Lower lobe of right lung (tissue), 2 donors: ENCODE measurements at regions not wholly inside any gene's neighbourhood (a gene's known extent, or its start where the extent isn't known, plus 50 kb on each side); places are given as distances from the start of the nearest gene placed in this dataset.

Experiments used
- ATAC-seq, 2 donors: fragments of 200-7000 bp; cut with Tn5 transposase; one replicate each; pipeline ENCODE4 v1.9.1; 2020 to 2022; ENCODE audit warnings: mild to moderate bottlenecking in 2 of 2, moderate library complexity in 2 of 2
- DNase-seq: peaks from one replicate; pipeline ENCODE4 v3.0.0-alpha.2; 2020
- H3K27ac ChIP-seq: fragments of 200-600 bp; one replicate; pipeline ENCODE4 v1.8.0; 2022
- H3K27me3 ChIP-seq: fragments of 200-600 bp; one replicate; pipeline ENCODE4 v1.8.0; 2022; ENCODE audit warnings: low read depth
- H3K36me3 ChIP-seq: fragments of 200-600 bp; one replicate; pipeline ENCODE4 v1.8.0; 2022; ENCODE audit warnings: mild to moderate bottlenecking
- H3K4me1 ChIP-seq: fragments of 200-600 bp; one replicate; pipeline ENCODE4 v1.8.0; 2022
- H3K4me3 ChIP-seq: fragments of 200-600 bp; one replicate; pipeline ENCODE4 v1.8.0; 2022; ENCODE audit warnings: mild to moderate bottlenecking
- H3K9me3 ChIP-seq: fragments of 200-600 bp; one replicate; pipeline ENCODE4 v1.8.0; 2022
- CTCF ChIP-seq: fragments of 200-600 bp; IDR thresholded peaks from one replicate; pipeline ENCODE4 v1.8.0; 2022; ENCODE audit warnings: antibody characterized with exemption, mild to moderate bottlenecking
- intact Hi-C: fragments of 100-400 bp; cut with DNase I; formaldehyde crosslinking; loops from one replicate; pipeline ENCODE4 v1.11.0; 2022
- donor health status: DM: no; HTN: yes; CAD: no; lungs with severe emphysema.

DNA sequence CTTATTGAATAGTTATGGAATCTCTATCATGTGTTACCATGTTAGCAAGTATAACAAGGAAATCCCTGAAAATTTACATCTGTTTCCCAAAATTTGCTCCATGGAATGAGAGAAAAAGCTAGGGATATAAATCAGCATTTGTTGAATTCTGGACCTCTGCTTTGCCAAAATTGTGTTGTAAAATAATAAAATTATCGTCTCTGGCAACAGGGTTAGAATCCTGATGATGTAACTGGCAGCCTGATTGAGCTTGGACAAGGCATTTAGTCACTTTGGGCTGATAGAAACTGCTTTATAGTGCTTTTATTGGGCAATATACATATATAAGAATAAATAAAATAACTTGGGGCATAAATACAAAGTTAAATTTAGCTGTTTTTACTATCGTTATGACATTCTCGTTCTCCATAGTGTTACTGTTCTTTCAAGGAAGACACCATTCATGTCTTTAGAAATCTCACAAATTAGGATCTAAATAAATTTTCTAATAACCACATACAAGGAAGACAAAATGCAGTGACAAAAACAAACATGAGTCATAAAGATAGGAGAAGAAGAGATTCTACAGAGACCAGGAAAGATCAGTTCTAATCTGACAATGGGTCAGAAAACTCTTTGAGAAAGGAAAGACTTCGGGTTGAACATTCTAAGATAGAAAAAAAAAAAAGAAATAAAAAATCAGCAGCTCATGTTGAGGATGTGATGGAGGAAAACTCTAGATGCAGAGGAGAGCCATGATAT lies 145.0 kb upstream of the CDH10 start:
- DNase-seq = no peak

GRCh38 chr5:24788829-24789514 lies 144.2 kb upstream of the CDH10 start:
- intact Hi-C loops = no loop called here
- Histone ChIP-seq H3K4me3 (no peak overlapping the region), H3K9me3 (no peaks in the 10 kb centered on the region), H3K4me1 (no peaks in the 10 kb centered on the region), H3K27me3 (no peaks in the 10 kb centered on the region), H3K36me3 (no peaks in the 10 kb centered on the region), H3K27ac (no peak overlapping the region)
- no peak for DNase-seq
- TF ChIP-seq CTCF = no peak
- no peak for ATAC-seq

More for the DNA sequence above, 145.0 kb upstream of the CDH10 start:
- Histone ChIP-seq H3K36me3 (no peaks in the 10 kb centered on the region), H3K4me3 (no peak overlapping the region), H3K27ac (no peak overlapping the region), H3K4me1 (no peaks in the 10 kb centered on the region), H3K27me3 (no peaks in the 10 kb centered on the region), H3K9me3 (no peaks in the 10 kb centered on the region)
- intact Hi-C loops = no loop called here
- no peak for ATAC-seq
- no peak for TF ChIP-seq CTCF

GRCh38 chr5:24786108-24786507 lies 141.3 kb upstream of the CDH10 start:
- ATAC-seq (no peak), DNase-seq (no peak)
- intact Hi-C loops = no loop called here
- no peaks in the 10 kb centered on the region for H3K9me3 ChIP-seq
- no peak for TF ChIP-seq CTCF
- no peak overlapping the region for H3K4me3 ChIP-seq
- H3K36me3 ChIP-seq = no peaks in the 10 kb centered on the region
- no peak overlapping the region for H3K27ac ChIP-seq
- no peaks in the 10 kb centered on the region for H3K4me1 ChIP-seq
- no peaks in the 10 kb centered on the region for H3K27me3 ChIP-seq

DNA sequence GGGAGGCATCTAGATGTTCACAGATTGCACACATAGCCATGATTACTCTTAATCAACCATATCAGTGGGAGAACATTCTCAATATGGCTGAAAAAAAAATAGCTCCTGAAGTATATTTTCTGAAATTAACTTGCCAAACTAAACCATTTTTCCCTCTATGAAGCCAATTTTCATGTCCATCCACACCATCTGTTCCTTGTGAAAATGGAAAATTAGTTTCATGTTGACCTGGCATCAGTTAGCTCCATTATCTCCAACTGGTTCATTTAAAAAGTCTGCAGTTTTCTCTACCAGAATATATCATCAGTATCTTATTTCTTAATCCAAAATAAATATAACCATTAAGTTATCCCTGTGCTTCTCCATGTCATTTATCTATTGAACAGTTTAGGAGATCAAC lies 138.8 kb upstream of the CDH10 start:
- no peak for TF ChIP-seq CTCF
- ATAC-seq (no peak), DNase-seq (no peak)
- Histone ChIP-seq H3K9me3 (no peaks in the 10 kb centered on the region), H3K27ac (no peak overlapping the region), H3K4me3 (no peak overlapping the region), H3K36me3 (no peaks in the 10 kb centered on the region), H3K4me1 (no peaks in the 10 kb centered on the region), H3K27me3 (no peaks in the 10 kb centered on the region)
- intact Hi-C loops = no loop called here

DNA sequence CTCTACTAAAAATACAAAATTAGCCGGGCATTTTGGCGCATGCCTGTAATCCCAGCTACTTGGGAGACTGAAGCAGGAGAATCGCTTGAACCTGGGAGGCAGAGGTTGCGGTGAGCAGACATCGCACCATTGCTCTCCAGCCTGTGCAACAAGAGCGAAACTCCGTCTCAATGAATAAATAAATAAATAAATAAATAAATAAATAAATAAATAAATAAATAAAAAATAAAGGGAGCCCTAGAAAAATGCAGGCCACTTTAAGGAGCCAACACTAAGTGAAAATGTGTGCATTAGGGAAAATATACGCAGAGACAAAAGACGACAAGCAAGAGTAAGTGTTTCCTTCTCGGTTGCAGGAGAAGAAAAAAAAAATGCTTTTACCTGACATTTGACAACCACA lies 132.6 kb upstream of the CDH10 start:
- Histone ChIP-seq H3K9me3 (no peaks in the 10 kb centered on the region), H3K27me3 (no peaks in the 10 kb centered on the region), H3K27ac (no peak overlapping the region), H3K4me3 (no peak overlapping the region), H3K36me3 (no peaks in the 10 kb centered on the region), H3K4me1 (no peaks in the 10 kb centered on the region)
- no peak for ATAC-seq
- no peak for DNase-seq
- no peak for TF ChIP-seq CTCF
- intact Hi-C loops = no loop called here
